ENCODE measurements at regions not wholly inside any gene's neighbourhood (a gene's known extent, or its start where the extent isn't known, plus 50 kb on each side); places are given as distances from the start of the nearest gene placed in this dataset.
"Not testable (repeated sequence)": the region's sequence is repeated elsewhere in the genome, so short reads cannot be mapped to it uniquely, and the experiment has no call there.

DNA sequence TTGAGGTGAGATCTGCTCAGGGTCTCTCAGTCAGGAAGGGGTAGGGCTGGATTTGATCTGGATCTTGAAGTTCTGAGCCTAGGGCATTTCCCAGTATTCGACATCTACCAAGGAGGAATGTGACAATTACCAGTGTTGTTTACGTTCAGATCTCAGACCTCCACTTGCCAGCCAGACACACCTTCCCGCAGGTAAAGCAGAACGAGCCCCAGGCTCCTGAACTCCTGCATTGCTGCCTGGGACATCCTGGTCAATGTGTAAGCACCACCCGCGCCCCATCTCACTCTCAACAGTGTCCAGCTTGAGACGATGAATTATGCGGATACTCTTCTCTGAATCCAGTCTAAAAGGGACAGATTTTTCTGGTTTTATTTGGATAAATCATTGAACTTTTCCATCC is 56.7 kb upstream of the PTCH1 start:
- no peak for DNase-seq (ENCODE audit: low spot score in 2 of 2)
- TF ChIP-seq EP300 (IDR thresholded peaks at IDR 0.05) (no peak), POLR2A (IDR thresholded peaks at IDR 0.05) (no peak)
- TF ChIP-seq, protein P1, sequence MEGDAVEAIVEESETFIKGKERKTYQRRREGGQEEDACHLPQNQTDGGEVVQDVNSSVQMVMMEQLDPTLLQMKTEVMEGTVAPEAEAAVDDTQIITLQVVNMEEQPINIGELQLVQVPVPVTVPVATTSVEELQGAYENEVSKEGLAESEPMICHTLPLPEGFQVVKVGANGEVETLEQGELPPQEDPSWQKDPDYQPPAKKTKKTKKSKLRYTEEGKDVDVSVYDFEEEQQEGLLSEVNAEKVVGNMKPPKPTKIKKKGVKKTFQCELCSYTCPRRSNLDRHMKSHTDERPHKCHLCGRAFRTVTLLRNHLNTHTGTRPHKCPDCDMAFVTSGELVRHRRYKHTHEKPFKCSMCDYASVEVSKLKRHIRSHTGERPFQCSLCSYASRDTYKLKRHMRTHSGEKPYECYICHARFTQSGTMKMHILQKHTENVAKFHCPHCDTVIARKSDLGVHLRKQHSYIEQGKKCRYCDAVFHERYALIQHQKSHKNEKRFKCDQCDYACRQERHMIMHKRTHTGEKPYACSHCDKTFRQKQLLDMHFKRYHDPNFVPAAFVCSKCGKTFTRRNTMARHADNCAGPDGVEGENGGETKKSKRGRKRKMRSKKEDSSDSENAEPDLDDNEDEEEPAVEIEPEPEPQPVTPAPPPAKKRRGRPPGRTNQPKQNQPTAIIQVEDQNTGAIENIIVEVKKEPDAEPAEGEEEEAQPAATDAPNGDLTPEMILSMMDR (IDR thresholded peaks at IDR 0.05) = no peak
- no peaks in the 10 kb centered on the region for H3K9me3 ChIP-seq
- no peak overlapping the region for H3K4me3 ChIP-seq
- H3K27me3 ChIP-seq = no peaks in the 10 kb centered on the region
- 81 to 83% methylated on average over 8 of the region's 8 CpGs for WGBS, 2 donors
- no peaks in the 10 kb centered on the region for H3K36me3 ChIP-seq
- H3K4me1 ChIP-seq = peaks cover 0 to 30% (median 5%) of the 10 kb centered on the region in 4 donors
- H3K27ac ChIP-seq = no peak overlapping the region

DNA sequence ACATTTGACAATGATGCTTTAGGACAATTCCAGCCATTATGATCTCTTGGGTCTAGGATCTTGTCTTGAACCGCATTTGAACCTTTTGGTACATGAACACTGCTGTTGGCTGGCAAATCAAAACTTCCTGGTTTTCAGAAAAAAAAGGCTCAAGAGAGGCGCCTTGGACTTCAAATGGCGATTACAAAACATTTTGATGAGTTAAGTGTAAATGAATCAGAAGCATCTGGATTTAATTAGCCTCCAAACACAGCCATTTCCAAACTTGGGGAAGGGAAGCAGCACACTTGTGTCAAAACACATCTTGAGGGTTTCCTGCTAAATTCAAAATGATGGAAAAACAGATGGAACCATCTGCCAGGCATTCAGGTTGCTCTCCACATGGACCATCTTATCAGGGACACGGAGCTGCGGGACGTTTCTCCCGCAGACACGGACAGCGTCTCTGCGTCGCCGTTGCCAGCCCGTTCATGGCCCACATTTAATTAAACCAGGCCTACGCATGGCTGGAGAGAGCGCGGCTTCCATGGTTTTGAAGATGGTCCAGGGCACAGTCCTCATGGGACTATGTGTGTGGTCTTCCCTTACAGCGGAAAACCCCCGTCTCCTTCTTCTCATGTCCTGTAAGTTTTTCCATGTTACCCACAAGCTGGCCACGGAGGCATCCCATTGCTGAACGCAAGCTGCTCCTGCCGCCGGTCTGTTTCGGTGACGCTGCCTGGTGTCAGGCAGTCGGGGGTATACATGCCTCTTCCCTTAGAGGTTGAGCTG is 55.8 kb upstream of the PTCH1 start:
- peak in 1 of 2 donors; percentile 64 for DNase-seq (ENCODE audit: low spot score in 2 of 2)
- WGBS, 2 donors = 54 to 73% methylated on average over 25 of the region's 25 CpGs

DNA sequence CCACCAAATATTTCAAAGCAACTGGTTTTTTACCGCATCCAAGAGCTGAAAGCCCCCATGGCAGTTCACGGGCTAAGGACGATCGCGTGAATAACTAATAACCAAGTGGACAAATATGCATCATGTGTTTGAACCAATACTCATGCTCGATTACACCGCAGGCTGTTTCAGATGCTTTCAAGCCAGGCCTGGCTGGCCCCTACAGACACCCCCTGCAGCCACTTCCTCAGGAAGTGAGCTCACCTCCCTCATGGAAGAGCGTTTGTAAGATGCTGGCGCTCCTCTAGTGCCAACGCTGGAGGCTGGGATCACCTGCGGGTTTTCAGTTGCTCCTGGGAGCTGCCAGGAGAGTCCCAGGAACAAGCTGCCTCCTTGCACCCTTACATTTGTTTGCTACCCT is 53.9 kb upstream of the PTCH1 start:
- WGBS, 2 donors = 45 to 55% methylated on average over 11 of the region's 11 CpGs

More for the DNA sequence above, 55.8 kb upstream of the PTCH1 start:
- Histone ChIP-seq H3K4me1 (peaks cover 0 to 30% (median 5%) of the 10 kb centered on the region in 4 donors), H3K27ac (peak overlapping the region in 1 of 4 donors; percentile 23), H3K27me3 (no peaks in the 10 kb centered on the region), H3K4me3 (no peak overlapping the region), H3K36me3 (no peaks in the 10 kb centered on the region), H3K9me3 (no peaks in the 10 kb centered on the region)
- peak in 1 of 2 donors; percentile 77 for TF ChIP-seq EP300 (IDR thresholded peaks at IDR 0.05)
- TF ChIP-seq, protein P1 (IDR thresholded peaks at IDR 0.05) = no peak

DNA sequence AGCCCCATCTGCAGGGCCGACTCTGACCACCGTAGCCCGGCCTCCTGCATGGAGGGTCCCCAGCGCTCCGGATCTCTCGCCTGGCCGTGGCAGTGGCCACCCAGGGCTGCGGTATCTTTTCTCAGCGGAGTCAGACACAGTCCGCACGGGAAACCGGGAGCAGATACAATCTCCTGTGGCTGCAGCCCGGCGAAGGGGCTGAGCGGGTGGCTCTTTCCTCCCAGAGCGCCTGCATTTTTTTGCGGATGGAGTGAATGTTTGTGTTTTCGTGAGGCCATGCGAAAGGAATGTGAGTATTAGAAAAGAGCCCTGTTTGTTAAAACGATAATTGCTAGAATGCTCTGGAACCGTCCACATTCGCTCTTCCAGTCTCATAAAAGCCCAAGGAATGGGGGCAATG is 53.4 kb upstream of the PTCH1 start:
- 7% methylated on average over 16 to 22 of the region's 22 CpGs for WGBS, 2 donors

More for the DNA sequence above, 53.9 kb upstream of the PTCH1 start:
- no peaks in the 10 kb centered on the region for H3K9me3 ChIP-seq
- H3K27ac ChIP-seq = peak overlapping the region in 2 of 4 donors; percentile 11 to 72
- no peak for DNase-seq (ENCODE audit: low spot score in 2 of 2)
- H3K4me3 ChIP-seq = peak overlapping the region in 1 of 4 donors; percentile 51
- no peaks in the 10 kb centered on the region for H3K36me3 ChIP-seq
- H3K4me1 ChIP-seq = peaks cover 0 to 30% (median 5%) of the 10 kb centered on the region in 4 donors
- no peaks in the 10 kb centered on the region for H3K27me3 ChIP-seq
- TF ChIP-seq EP300 (IDR thresholded peaks at IDR 0.05) (no peak), POLR2A (IDR thresholded peaks at IDR 0.05) (no peak)
- TF ChIP-seq, protein P1 (IDR thresholded peaks at IDR 0.05) = no peak

DNA sequence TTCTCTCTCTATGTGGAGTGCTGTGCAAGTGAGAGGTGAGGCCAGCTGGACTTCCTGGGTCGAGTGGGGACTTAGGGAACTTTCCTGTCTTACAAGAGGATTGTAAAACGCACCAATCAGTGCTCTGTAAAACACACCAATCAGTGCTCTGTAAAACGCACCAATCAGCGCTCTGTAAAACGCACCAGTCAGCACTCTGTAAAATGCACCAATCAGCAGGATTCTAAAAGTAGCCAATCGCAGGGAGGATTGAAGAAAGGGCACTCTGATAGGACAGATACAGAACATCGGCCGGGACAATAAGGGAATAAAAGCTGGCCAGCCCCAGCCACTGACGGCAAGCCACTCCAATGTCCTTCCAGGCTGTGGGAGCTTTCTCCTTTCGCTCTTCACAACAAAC is 52.0 kb upstream of the PTCH1 start:
- 93 to 94% methylated on average over 10 of the region's 10 CpGs for WGBS, 2 donors
- H3K27me3 ChIP-seq; H3K9me3 ChIP-seq; H3K27ac ChIP-seq; H3K4me3 ChIP-seq; DNase-seq (ENCODE audit: low spot score in 2 of 2); H3K36me3 ChIP-seq: not testable (repeated sequence)
- peaks cover 0 to 28% (median 5%) of the 10 kb centered on the region in 4 donors for H3K4me1 ChIP-seq

More for the DNA sequence above, 53.4 kb upstream of the PTCH1 start:
- Histone ChIP-seq H3K27me3 (no peaks in the 10 kb centered on the region), H3K27ac (peak overlapping the region in 2 of 4 donors; percentile 44 to 72), H3K36me3 (no peaks in the 10 kb centered on the region), H3K9me3 (no peaks in the 10 kb centered on the region), H3K4me1 (peaks cover 0 to 30% (median 5%) of the 10 kb centered on the region in 4 donors), H3K4me3 (peak overlapping the region; percentile 3 to 51 (median 28))
- TF ChIP-seq, protein P1 (IDR thresholded peaks at IDR 0.05) = no peak
- no peak for TF ChIP-seq EP300 (IDR thresholded peaks at IDR 0.05)
- no peak for TF ChIP-seq POLR2A (IDR thresholded peaks at IDR 0.05)
- DNase-seq (ENCODE audit: low spot score in 2 of 2) = no peak
